IPS-18a (cell line): ENCODE measurements at regions not wholly inside any gene's neighbourhood (a gene's known extent, or its start where the extent isn't known, plus 50 kb on each side); places are given as distances from the start of the nearest gene placed in this dataset.
"Not testable (repeated sequence)": the region's sequence is repeated elsewhere in the genome, so short reads cannot be mapped to it uniquely, and the experiment has no call there.

Source experiments
- H3K27ac ChIP-seq: one replicate; pipeline ENCODE4 v1.5.1; 2013; ENCODE audit warnings: low read length
- H3K27me3 ChIP-seq: one replicate; pipeline ENCODE4 v1.6.1; 2013; ENCODE audit warnings: mild to moderate bottlenecking, low read length; ENCODE audit not compliant: control insufficient read depth, insufficient read depth
- H3K36me3 ChIP-seq: one replicate; pipeline ENCODE4 v1.6.1; 2013; ENCODE audit warnings: low read depth, low read length; ENCODE audit not compliant: control insufficient read depth
- H3K4me1 ChIP-seq: one replicate; pipeline ENCODE4 v1.6.1; 2013; ENCODE audit warnings: low read depth, low read length; ENCODE audit not compliant: control insufficient read depth
- H3K4me3 ChIP-seq: one replicate; pipeline ENCODE4 v1.5.1; 2013; ENCODE audit warnings: low read length
- H3K9ac ChIP-seq: one replicate; pipeline ENCODE4 v1.6.1; 2013; ENCODE audit warnings: mild to moderate bottlenecking, low read length, moderate library complexity
- H3K9me3 ChIP-seq: one replicate; pipeline ENCODE4 v1.6.1; 2013; ENCODE audit warnings: low read depth, low read length; ENCODE audit not compliant: control insufficient read depth

- Histone ChIP-seq H3K4me3 (no peak overlapping the region), H3K9ac (no peak overlapping the region), H3K4me1 (no peaks in the 10 kb centered on the region), H3K27ac (no peak overlapping the region), H3K9me3 (no peaks in the 10 kb centered on the region), H3K27me3 (no peaks in the 10 kb centered on the region), H3K36me3 (no peaks in the 10 kb centered on the region)
These were observed 395.3 kb downstream of the JRKL start for GRCh38 chr11:96785073-96785472.

- Histone ChIP-seq H3K36me3 (no peaks in the 10 kb centered on the region), H3K9me3 (no peaks in the 10 kb centered on the region), H3K27ac (no peak overlapping the region), H3K4me1 (no peaks in the 10 kb centered on the region), H3K27me3 (no peaks in the 10 kb centered on the region), H3K9ac (no peak overlapping the region), H3K4me3 (no peak overlapping the region)
These were observed 404.3 kb downstream of the JRKL start for GRCh38 chr11:96794152-96794551.

- no peaks in the 10 kb centered on the region for H3K36me3 ChIP-seq
- H3K9ac ChIP-seq = no peak overlapping the region
- H3K27me3 ChIP-seq = no peaks in the 10 kb centered on the region
- no peaks in the 10 kb centered on the region for H3K9me3 ChIP-seq
- H3K27ac ChIP-seq = no peak overlapping the region
- H3K4me1 ChIP-seq = no peaks in the 10 kb centered on the region
- H3K4me3 ChIP-seq = no peak overlapping the region
These were observed 408.6 kb downstream of the JRKL start for GRCh38 chr11:96798445-96798844.

GRCh38 chr11:96815236-96815635 is 425.4 kb downstream of the JRKL start:
- Histone ChIP-seq H3K9ac (no peak overlapping the region), H3K4me1 (no peaks in the 10 kb centered on the region), H3K36me3 (no peaks in the 10 kb centered on the region), H3K27me3 (no peaks in the 10 kb centered on the region), H3K27ac (no peak overlapping the region), H3K9me3 (no peaks in the 10 kb centered on the region), H3K4me3 (no peak overlapping the region)

GRCh38 chr11:96817482-96818399 is 427.9 kb downstream of the JRKL start:
- Histone ChIP-seq H3K27ac (no peak overlapping the region), H3K27me3 (no peaks in the 10 kb centered on the region), H3K4me3 (no peak overlapping the region), H3K36me3 (no peaks in the 10 kb centered on the region), H3K4me1 (no peaks in the 10 kb centered on the region), H3K9ac (no peak overlapping the region), H3K9me3 (no peaks in the 10 kb centered on the region)

- H3K4me3 ChIP-seq = no peak overlapping the region
- no peak overlapping the region for H3K27ac ChIP-seq
- no peaks in the 10 kb centered on the region for H3K27me3 ChIP-seq
These were observed 437.4 kb downstream of the JRKL start for GRCh38 chr11:96827164-96827563.

GRCh38 chr11:96841792-96842191 is 452.0 kb downstream of the JRKL start:
- Histone ChIP-seq H3K27me3 (no peaks in the 10 kb centered on the region), H3K36me3 (no peaks in the 10 kb centered on the region), H3K4me3 (no peak overlapping the region), H3K4me1 (no peaks in the 10 kb centered on the region), H3K9me3 (no peaks in the 10 kb centered on the region), H3K9ac (no peak overlapping the region), H3K27ac (no peak overlapping the region)

More at GRCh38 chr11:96827164-96827563, 437.4 kb downstream of the JRKL start:
- no peaks in the 10 kb centered on the region for H3K4me1 ChIP-seq
- no peak overlapping the region for H3K9ac ChIP-seq
- no peaks in the 10 kb centered on the region for H3K36me3 ChIP-seq
- H3K9me3 ChIP-seq = no peaks in the 10 kb centered on the region

- H3K27ac ChIP-seq = no peak overlapping the region
- no peaks in the 10 kb centered on the region for H3K27me3 ChIP-seq
- no peak overlapping the region for H3K9ac ChIP-seq
- no peaks in the 10 kb centered on the region for H3K4me1 ChIP-seq
- no peaks in the 10 kb centered on the region for H3K9me3 ChIP-seq
- H3K36me3 ChIP-seq = no peaks in the 10 kb centered on the region
- no peak overlapping the region for H3K4me3 ChIP-seq
These were observed 452.9 kb downstream of the JRKL start for GRCh38 chr11:96842731-96843130.

- Histone ChIP-seq H3K9me3 (no peaks in the 10 kb centered on the region), H3K9ac (no peak overlapping the region), H3K4me3 (no peak overlapping the region), H3K4me1 (peaks cover 4% of the 10 kb centered on the region), H3K27ac (no peak overlapping the region), H3K27me3 (no peaks in the 10 kb centered on the region), H3K36me3 (no peaks in the 10 kb centered on the region)
These were observed 464.6 kb downstream of the JRKL start for GRCh38 chr11:96854425-96854824.

- not testable (repeated sequence) for H3K27ac ChIP-seq, H3K9me3 ChIP-seq, H3K9ac ChIP-seq
These were observed 471.9 kb downstream of the JRKL start for GRCh38 chr11:96861722-96862121.

GRCh38 chr11:96863520-96863919 is 473.7 kb downstream of the JRKL start:
- no peak overlapping the region for H3K4me3 ChIP-seq
- H3K36me3 ChIP-seq = no peaks in the 10 kb centered on the region
- H3K27ac ChIP-seq = no peak overlapping the region
- no peak overlapping the region for H3K9ac ChIP-seq
- no peaks in the 10 kb centered on the region for H3K9me3 ChIP-seq
- no peaks in the 10 kb centered on the region for H3K27me3 ChIP-seq
- H3K4me1 ChIP-seq = no peaks in the 10 kb centered on the region

More at GRCh38 chr11:96861722-96862121, 471.9 kb downstream of the JRKL start:
- not testable (repeated sequence) for H3K4me1 ChIP-seq, H3K36me3 ChIP-seq, H3K27me3 ChIP-seq, H3K4me3 ChIP-seq

GRCh38 chr11:96865020-96865419 is 475.2 kb downstream of the JRKL start:
- Histone ChIP-seq H3K27me3 (no peaks in the 10 kb centered on the region), H3K4me3 (no peak overlapping the region), H3K36me3 (no peaks in the 10 kb centered on the region), H3K9ac (no peak overlapping the region), H3K4me1 (no peaks in the 10 kb centered on the region), H3K9me3 (no peaks in the 10 kb centered on the region), H3K27ac (no peak overlapping the region)
